Progenitor cell of endocrine pancreas (in vitro differentiated cells): ENCODE measurements at regions not wholly inside any gene's neighbourhood (a gene's known extent, or its start where the extent isn't known, plus 50 kb on each side); places are given as distances from the start of the nearest gene placed in this dataset.
"Not testable (repeated sequence)": the region's sequence is repeated elsewhere in the genome, so short reads cannot be mapped to it uniquely, and the experiment has no call there.

Experiments used
- DNase-seq: peaks from one replicate; pipeline ENCODE4 v3.0.0; 2021; ENCODE audit warnings: low spot score; ENCODE audit not compliant: unreplicated experiment
- H3K27ac Mint-ChIP-seq: 2 replicates; pipeline ENCODE4 v1.8.0; 2021; ENCODE audit warnings: mild to moderate bottlenecking, moderate library complexity, mixed read lengths
- H3K27me3 Mint-ChIP-seq: 2 replicates; pipeline ENCODE4 v1.8.0; 2021; ENCODE audit warnings: mixed read lengths
- H3K36me3 Mint-ChIP-seq: 2 replicates; pipeline ENCODE4 v1.8.0; 2022; ENCODE audit warnings: mixed read lengths; ENCODE audit not compliant: insufficient read depth
- H3K4me1 Mint-ChIP-seq: 2 replicates; pipeline ENCODE4 v1.8.0; 2021; ENCODE audit warnings: low read depth, mixed read lengths
- H3K4me3 Mint-ChIP-seq: 2 replicates; pipeline ENCODE4 v1.8.0; 2021; ENCODE audit warnings: low read depth, mild to moderate bottlenecking, moderate library complexity, mixed read lengths
- H3K9me3 Mint-ChIP-seq: 2 replicates; pipeline ENCODE4 v1.8.0; 2021; ENCODE audit warnings: low read depth, mixed read lengths
- CTCF ChIP-seq: fragments of 200-600 bp; sonication (generic); IDR thresholded peaks from one replicate; pipeline ENCODE4 v1.5.0; 2021; ENCODE audit warnings: antibody characterized with exemption, mild to moderate bottlenecking; ENCODE audit not compliant: unreplicated experiment

GRCh38 chr14:28820677-28821076, 54.1 kb downstream of the FOXG1 start:
- TF ChIP-seq CTCF = no peak
- DNase-seq = no peak
- H3K27me3 Mint-ChIP-seq = no peaks in the 10 kb centered on the region
- no peaks in the 10 kb centered on the region for H3K4me1 Mint-ChIP-seq
- H3K27ac Mint-ChIP-seq = no peak overlapping the region
- H3K4me3 Mint-ChIP-seq = no peak overlapping the region
- peaks cover 9% of the 10 kb centered on the region for H3K9me3 Mint-ChIP-seq
- no peaks in the 10 kb centered on the region for H3K36me3 Mint-ChIP-seq

- no peak for DNase-seq
- Mint-ChIP-seq H3K9me3 (peaks cover 9% of the 10 kb centered on the region), H3K36me3 (no peaks in the 10 kb centered on the region), H3K4me1 (no peaks in the 10 kb centered on the region), H3K27me3 (no peaks in the 10 kb centered on the region), H3K27ac (no peak overlapping the region), H3K4me3 (no peak overlapping the region)
- TF ChIP-seq CTCF = no peak
Observed at GRCh38 chr14:28821993-28822392, 55.4 kb downstream of the FOXG1 start.

DNA sequence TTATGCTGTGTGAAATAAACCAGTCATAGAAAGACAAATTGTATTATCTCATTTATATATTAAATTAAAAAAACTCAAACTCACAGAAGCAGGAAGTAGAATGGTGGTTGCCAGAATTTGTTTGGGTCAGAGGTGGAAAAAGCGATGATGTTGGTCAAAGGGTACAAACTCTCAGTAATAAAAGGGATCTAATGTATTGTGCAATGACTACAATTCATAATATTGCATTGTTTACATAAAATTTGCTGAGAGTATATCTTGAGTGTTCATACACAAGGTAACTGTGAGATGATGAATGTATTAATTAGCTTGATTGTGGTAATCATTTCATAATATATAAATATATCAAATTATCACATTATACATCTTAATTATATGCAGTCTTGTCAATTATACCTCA, 56.7 kb downstream of the FOXG1 start:
- H3K27me3 Mint-ChIP-seq = no peaks in the 10 kb centered on the region
- no peak for DNase-seq
- peaks cover 9% of the 10 kb centered on the region for H3K9me3 Mint-ChIP-seq
- no peak overlapping the region for H3K4me3 Mint-ChIP-seq
- no peak overlapping the region for H3K27ac Mint-ChIP-seq
- H3K4me1 Mint-ChIP-seq = no peaks in the 10 kb centered on the region
- TF ChIP-seq CTCF = no peak
- no peaks in the 10 kb centered on the region for H3K36me3 Mint-ChIP-seq

GRCh38 chr14:28830115-28830534, 63.5 kb downstream of the FOXG1 start:
- Mint-ChIP-seq H3K4me1 (no peaks in the 10 kb centered on the region), H3K4me3 (no peak overlapping the region), H3K9me3 (no peaks in the 10 kb centered on the region), H3K36me3 (no peaks in the 10 kb centered on the region), H3K27me3 (no peaks in the 10 kb centered on the region), H3K27ac (no peak overlapping the region)
- DNase-seq = no peak
- TF ChIP-seq CTCF = no peak

DNA sequence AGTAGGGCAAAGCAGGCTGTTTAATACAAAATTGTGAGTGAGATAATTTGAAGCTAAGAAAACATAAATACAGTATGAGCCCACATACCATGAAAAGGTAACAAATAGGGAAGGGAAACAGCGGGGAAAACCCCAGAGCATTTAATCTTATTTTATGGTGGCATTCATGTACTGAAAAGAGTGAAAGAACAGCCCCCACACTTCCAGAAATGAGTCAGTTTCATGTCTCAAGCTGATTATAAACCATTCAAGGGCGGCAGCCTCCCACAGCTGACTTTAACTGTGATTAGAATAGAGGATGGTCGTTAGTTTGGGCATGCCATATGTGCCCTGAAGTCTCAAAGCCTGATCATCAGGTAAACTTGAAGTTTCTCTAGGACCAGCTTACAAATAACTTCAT, 64.5 kb downstream of the FOXG1 start:
- H3K4me1 Mint-ChIP-seq = no peaks in the 10 kb centered on the region
- no peak overlapping the region for H3K27ac Mint-ChIP-seq
- no peak for DNase-seq
- no peaks in the 10 kb centered on the region for H3K27me3 Mint-ChIP-seq
- no peak overlapping the region for H3K4me3 Mint-ChIP-seq
- no peaks in the 10 kb centered on the region for H3K36me3 Mint-ChIP-seq
- no peak for TF ChIP-seq CTCF
- H3K9me3 Mint-ChIP-seq = no peaks in the 10 kb centered on the region

GRCh38 chr14:28842569-28842968, 76.0 kb downstream of the FOXG1 start:
- H3K4me1 Mint-ChIP-seq, DNase-seq, H3K4me3 Mint-ChIP-seq, H3K36me3 Mint-ChIP-seq, H3K27ac Mint-ChIP-seq, H3K27me3 Mint-ChIP-seq: not testable (repeated sequence)
- peaks cover 11% of the 10 kb centered on the region for H3K9me3 Mint-ChIP-seq
